ENCODE measurements at regions not wholly inside any gene's neighbourhood (a gene's known extent, or its start where the extent isn't known, plus 50 kb on each side); places are given as distances from the start of the nearest gene placed in this dataset.

- 57 to 60% methylated on average over 3 of the region's 3 CpGs for WGBS, 2 donors
- Histone ChIP-seq H3K9me3 (ENCODE audit: control insufficient read depth in 2 of 2, insufficient read depth in 1 of 2, low read depth in 1 of 2, low read length in 1 of 2) (no peaks in the 10 kb centered on the region), H3K4me3 (ENCODE audit: low read depth in 1 of 2, low read length in 2 of 2) (no peak overlapping the region), H3K27me3 (ENCODE audit: control insufficient read depth in 1 of 2, insufficient read depth in 2 of 2, low read length in 2 of 2) (no peaks in the 10 kb centered on the region), H3K4me1 (ENCODE audit: control insufficient read depth in 2 of 2, insufficient read depth in 2 of 2, low read length in 1 of 2) (no peaks in the 10 kb centered on the region), H3K27ac (ENCODE audit: low read depth in 2 of 2, low read length in 1 of 2) (no peak overlapping the region), H3K36me3 (ENCODE audit: control insufficient read depth in 2 of 2, insufficient read depth in 2 of 2, low read length in 1 of 2) (no peaks in the 10 kb centered on the region)
Measured at GRCh38 chr5:68352166-68352565, 136.6 kb downstream of the PIK3R1 start.

- H3K36me3 ChIP-seq (ENCODE audit: control insufficient read depth in 2 of 2, insufficient read depth in 2 of 2, low read length in 1 of 2), result no peaks in the 10 kb centered on the region
- no peaks in the 10 kb centered on the region for H3K9me3 ChIP-seq (ENCODE audit: control insufficient read depth in 2 of 2, insufficient read depth in 1 of 2, low read depth in 1 of 2, low read length in 1 of 2)
- H3K27me3 ChIP-seq (ENCODE audit: control insufficient read depth in 1 of 2, insufficient read depth in 2 of 2, low read length in 2 of 2), result no peaks in the 10 kb centered on the region
- no peak overlapping the region for H3K4me3 ChIP-seq (ENCODE audit: low read depth in 1 of 2, low read length in 2 of 2)
- H3K4me1 ChIP-seq (ENCODE audit: control insufficient read depth in 2 of 2, insufficient read depth in 2 of 2, low read length in 1 of 2), result no peaks in the 10 kb centered on the region
- no peak overlapping the region for H3K27ac ChIP-seq (ENCODE audit: low read depth in 2 of 2, low read length in 1 of 2)
- WGBS, 2 donors, result 92 to 95% methylated on average over 5 of the region's 5 CpGs
Measured at GRCh38 chr5:68353605-68354004, 138.0 kb downstream of the PIK3R1 start.

GRCh38 chr5:68354315-68354714 lies 138.8 kb downstream of the PIK3R1 start:
- no peak overlapping the region for H3K4me3 ChIP-seq (ENCODE audit: low read depth in 1 of 2, low read length in 2 of 2)
- 89 to 90% methylated on average over 5 of the region's 5 CpGs for WGBS, 2 donors
- no peaks in the 10 kb centered on the region for H3K4me1 ChIP-seq (ENCODE audit: control insufficient read depth in 2 of 2, insufficient read depth in 2 of 2, low read length in 1 of 2)
- no peaks in the 10 kb centered on the region for H3K27me3 ChIP-seq (ENCODE audit: control insufficient read depth in 1 of 2, insufficient read depth in 2 of 2, low read length in 2 of 2)
- no peaks in the 10 kb centered on the region for H3K9me3 ChIP-seq (ENCODE audit: control insufficient read depth in 2 of 2, insufficient read depth in 1 of 2, low read depth in 1 of 2, low read length in 1 of 2)
- H3K27ac ChIP-seq (ENCODE audit: low read depth in 2 of 2, low read length in 1 of 2), result no peak overlapping the region
- H3K36me3 ChIP-seq (ENCODE audit: control insufficient read depth in 2 of 2, insufficient read depth in 2 of 2, low read length in 1 of 2), result no peaks in the 10 kb centered on the region

GRCh38 chr5:68356216-68356615 lies 140.7 kb downstream of the PIK3R1 start:
- no peaks in the 10 kb centered on the region for H3K36me3 ChIP-seq (ENCODE audit: control insufficient read depth in 2 of 2, insufficient read depth in 2 of 2, low read length in 1 of 2)
- no peak overlapping the region for H3K27ac ChIP-seq (ENCODE audit: low read depth in 2 of 2, low read length in 1 of 2)
- H3K4me3 ChIP-seq (ENCODE audit: low read depth in 1 of 2, low read length in 2 of 2), result no peak overlapping the region
- no peaks in the 10 kb centered on the region for H3K27me3 ChIP-seq (ENCODE audit: control insufficient read depth in 1 of 2, insufficient read depth in 2 of 2, low read length in 2 of 2)
- 94% methylated on average over 6 of the region's 6 CpGs for whole genome bisulfite sequencing, 2 donors
- no peaks in the 10 kb centered on the region for H3K9me3 ChIP-seq (ENCODE audit: control insufficient read depth in 2 of 2, insufficient read depth in 1 of 2, low read depth in 1 of 2, low read length in 1 of 2)
- H3K4me1 ChIP-seq (ENCODE audit: control insufficient read depth in 2 of 2, insufficient read depth in 2 of 2, low read length in 1 of 2), result no peaks in the 10 kb centered on the region

GRCh38 chr5:68356623-68357022 lies 141.1 kb downstream of the PIK3R1 start:
- no peak overlapping the region for H3K4me3 ChIP-seq (ENCODE audit: low read depth in 1 of 2, low read length in 2 of 2)
- no peaks in the 10 kb centered on the region for H3K9me3 ChIP-seq (ENCODE audit: control insufficient read depth in 2 of 2, insufficient read depth in 1 of 2, low read depth in 1 of 2, low read length in 1 of 2)
- H3K27me3 ChIP-seq (ENCODE audit: control insufficient read depth in 1 of 2, insufficient read depth in 2 of 2, low read length in 2 of 2), result no peaks in the 10 kb centered on the region
- WGBS, 2 donors, result 94 to 98% methylated on average over 2 of the region's 2 CpGs
- H3K27ac ChIP-seq (ENCODE audit: low read depth in 2 of 2, low read length in 1 of 2), result no peak overlapping the region
- no peaks in the 10 kb centered on the region for H3K4me1 ChIP-seq (ENCODE audit: control insufficient read depth in 2 of 2, insufficient read depth in 2 of 2, low read length in 1 of 2)
- no peaks in the 10 kb centered on the region for H3K36me3 ChIP-seq (ENCODE audit: control insufficient read depth in 2 of 2, insufficient read depth in 2 of 2, low read length in 1 of 2)

GRCh38 chr5:68359699-68360098 lies 144.1 kb downstream of the PIK3R1 start:
- 62 to 84% methylated on average over 2 of the region's 2 CpGs for WGBS, 2 donors
- H3K27ac ChIP-seq (ENCODE audit: low read depth in 2 of 2, low read length in 1 of 2), result no peak overlapping the region
- no peaks in the 10 kb centered on the region for H3K36me3 ChIP-seq (ENCODE audit: control insufficient read depth in 2 of 2, insufficient read depth in 2 of 2, low read length in 1 of 2)
- no peak overlapping the region for H3K4me3 ChIP-seq (ENCODE audit: low read depth in 1 of 2, low read length in 2 of 2)
- no peaks in the 10 kb centered on the region for H3K4me1 ChIP-seq (ENCODE audit: control insufficient read depth in 2 of 2, insufficient read depth in 2 of 2, low read length in 1 of 2)
- no peaks in the 10 kb centered on the region for H3K27me3 ChIP-seq (ENCODE audit: control insufficient read depth in 1 of 2, insufficient read depth in 2 of 2, low read length in 2 of 2)
- H3K9me3 ChIP-seq (ENCODE audit: control insufficient read depth in 2 of 2, insufficient read depth in 1 of 2, low read depth in 1 of 2, low read length in 1 of 2), result no peaks in the 10 kb centered on the region

- Histone ChIP-seq H3K27me3 (ENCODE audit: control insufficient read depth in 1 of 2, insufficient read depth in 2 of 2, low read length in 2 of 2) (no peaks in the 10 kb centered on the region), H3K4me3 (ENCODE audit: low read depth in 1 of 2, low read length in 2 of 2) (no peak overlapping the region), H3K9me3 (ENCODE audit: control insufficient read depth in 2 of 2, insufficient read depth in 1 of 2, low read depth in 1 of 2, low read length in 1 of 2) (no peaks in the 10 kb centered on the region), H3K4me1 (ENCODE audit: control insufficient read depth in 2 of 2, insufficient read depth in 2 of 2, low read length in 1 of 2) (no peaks in the 10 kb centered on the region), H3K36me3 (ENCODE audit: control insufficient read depth in 2 of 2, insufficient read depth in 2 of 2, low read length in 1 of 2) (no peaks in the 10 kb centered on the region), H3K27ac (ENCODE audit: low read depth in 2 of 2, low read length in 1 of 2) (no peak overlapping the region)
- 87 to 94% methylated on average over 1 of the region's 1 CpG for WGBS, 2 donors
Measured at GRCh38 chr5:68362331-68362730, 146.8 kb downstream of the PIK3R1 start.

- 97 to 98% methylated on average over 1 of the region's 1 CpG for WGBS, 2 donors
- Histone ChIP-seq H3K4me3 (ENCODE audit: low read depth in 1 of 2, low read length in 2 of 2) (no peak overlapping the region), H3K36me3 (ENCODE audit: control insufficient read depth in 2 of 2, insufficient read depth in 2 of 2, low read length in 1 of 2) (no peaks in the 10 kb centered on the region), H3K9me3 (ENCODE audit: control insufficient read depth in 2 of 2, insufficient read depth in 1 of 2, low read depth in 1 of 2, low read length in 1 of 2) (no peaks in the 10 kb centered on the region), H3K27me3 (ENCODE audit: control insufficient read depth in 1 of 2, insufficient read depth in 2 of 2, low read length in 2 of 2) (no peaks in the 10 kb centered on the region), H3K4me1 (ENCODE audit: control insufficient read depth in 2 of 2, insufficient read depth in 2 of 2, low read length in 1 of 2) (no peaks in the 10 kb centered on the region), H3K27ac (ENCODE audit: low read depth in 2 of 2, low read length in 1 of 2) (no peak overlapping the region)
Measured at GRCh38 chr5:68365889-68366288, 150.3 kb downstream of the PIK3R1 start.

GRCh38 chr5:68367287-68367686 lies 151.7 kb downstream of the PIK3R1 start:
- Histone ChIP-seq H3K27me3 (ENCODE audit: control insufficient read depth in 1 of 2, insufficient read depth in 2 of 2, low read length in 2 of 2) (no peaks in the 10 kb centered on the region), H3K36me3 (ENCODE audit: control insufficient read depth in 2 of 2, insufficient read depth in 2 of 2, low read length in 1 of 2) (no peaks in the 10 kb centered on the region), H3K9me3 (ENCODE audit: control insufficient read depth in 2 of 2, insufficient read depth in 1 of 2, low read depth in 1 of 2, low read length in 1 of 2) (no peaks in the 10 kb centered on the region), H3K4me3 (ENCODE audit: low read depth in 1 of 2, low read length in 2 of 2) (no peak overlapping the region), H3K4me1 (ENCODE audit: control insufficient read depth in 2 of 2, insufficient read depth in 2 of 2, low read length in 1 of 2) (no peaks in the 10 kb centered on the region), H3K27ac (ENCODE audit: low read depth in 2 of 2, low read length in 1 of 2) (no peak overlapping the region)
- WGBS, 2 donors, result 85 to 91% methylated on average over 2 of the region's 2 CpGs

- 59 to 79% methylated on average over 4 of the region's 4 CpGs for WGBS, 2 donors
Measured at GRCh38 chr5:68367717-68368116, 152.2 kb downstream of the PIK3R1 start.

More at GRCh38 chr5:68367717-68368116, 152.2 kb downstream of the PIK3R1 start:
- H3K27ac ChIP-seq (ENCODE audit: low read depth in 2 of 2, low read length in 1 of 2), result no peak overlapping the region
- no peaks in the 10 kb centered on the region for H3K4me1 ChIP-seq (ENCODE audit: control insufficient read depth in 2 of 2, insufficient read depth in 2 of 2, low read length in 1 of 2)
- no peak overlapping the region for H3K4me3 ChIP-seq (ENCODE audit: low read depth in 1 of 2, low read length in 2 of 2)
- no peaks in the 10 kb centered on the region for H3K36me3 ChIP-seq (ENCODE audit: control insufficient read depth in 2 of 2, insufficient read depth in 2 of 2, low read length in 1 of 2)
- H3K9me3 ChIP-seq (ENCODE audit: control insufficient read depth in 2 of 2, insufficient read depth in 1 of 2, low read depth in 1 of 2, low read length in 1 of 2), result no peaks in the 10 kb centered on the region
- no peaks in the 10 kb centered on the region for H3K27me3 ChIP-seq (ENCODE audit: control insufficient read depth in 1 of 2, insufficient read depth in 2 of 2, low read length in 2 of 2)

Data from esophagus (tissue), 2 donors.